ENCODE measurements at regions not wholly inside any gene's neighbourhood (a gene's known extent, or its start where the extent isn't known, plus 50 kb on each side); places are given as distances from the start of the nearest gene placed in this dataset.

DNA sequence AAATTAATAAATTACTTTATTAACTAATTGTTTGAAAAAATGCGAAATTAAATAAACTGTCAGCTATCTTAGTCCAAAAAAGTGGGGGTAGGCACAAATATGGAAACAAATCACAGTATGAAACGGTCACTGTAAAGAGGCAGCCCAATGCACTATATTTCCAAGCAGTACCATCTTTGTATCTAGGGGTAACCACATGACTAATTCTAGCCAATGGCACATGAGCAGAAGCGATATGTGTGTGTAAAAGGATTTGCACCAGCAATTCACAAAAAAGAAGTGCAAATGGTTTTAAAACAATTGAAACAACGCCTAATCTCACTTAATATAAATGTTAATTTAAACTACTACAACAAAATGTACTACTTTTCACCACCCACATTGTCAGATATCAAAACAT, 129.5 kb upstream of the PRNP start:
- DNase-seq, result no peak

DNA sequence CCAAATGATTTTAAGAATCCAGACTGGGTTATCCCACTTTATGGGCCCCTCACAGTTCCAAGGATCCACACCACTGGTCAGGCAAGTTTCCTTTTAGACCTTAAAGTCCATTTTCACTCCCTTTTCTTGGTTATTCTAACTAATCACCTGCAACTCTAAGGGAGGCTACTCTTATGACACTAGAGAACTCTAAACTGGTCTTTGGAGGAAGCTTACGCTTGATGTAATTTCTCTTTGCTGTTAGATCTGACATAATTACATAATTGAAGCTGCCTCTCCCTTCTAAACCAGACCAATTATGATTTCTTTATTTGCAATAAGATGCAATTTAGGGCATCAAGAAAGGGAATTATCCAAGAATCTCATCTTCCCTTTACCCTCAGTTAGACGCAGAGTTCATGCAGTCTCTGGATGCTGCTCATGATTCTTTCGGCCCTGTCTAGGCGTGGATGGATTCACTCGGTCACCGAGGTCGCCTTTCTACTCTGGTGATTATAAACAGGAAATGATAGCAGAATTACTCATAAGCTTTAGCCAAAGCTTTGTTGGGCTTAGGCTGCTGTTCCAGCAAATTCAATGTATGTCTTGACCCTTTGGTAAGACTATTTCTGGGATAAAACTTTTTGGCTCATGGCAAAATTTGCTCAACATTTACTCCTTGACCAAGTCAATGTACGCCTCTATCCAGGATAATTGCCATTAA, 130.9 kb upstream of the PRNP start:
- DNase-seq, result no peak

- no peak for DNase-seq
Observed at GRCh38 chr20:4554346-4554745, 131.9 kb upstream of the PRNP start.

GRCh38 chr20:4552075-4552640, 134.1 kb upstream of the PRNP start:
- no peak for DNase-seq

- no peak for DNase-seq
Observed at GRCh38 chr20:4550740-4551139, 135.5 kb upstream of the PRNP start.

DNA sequence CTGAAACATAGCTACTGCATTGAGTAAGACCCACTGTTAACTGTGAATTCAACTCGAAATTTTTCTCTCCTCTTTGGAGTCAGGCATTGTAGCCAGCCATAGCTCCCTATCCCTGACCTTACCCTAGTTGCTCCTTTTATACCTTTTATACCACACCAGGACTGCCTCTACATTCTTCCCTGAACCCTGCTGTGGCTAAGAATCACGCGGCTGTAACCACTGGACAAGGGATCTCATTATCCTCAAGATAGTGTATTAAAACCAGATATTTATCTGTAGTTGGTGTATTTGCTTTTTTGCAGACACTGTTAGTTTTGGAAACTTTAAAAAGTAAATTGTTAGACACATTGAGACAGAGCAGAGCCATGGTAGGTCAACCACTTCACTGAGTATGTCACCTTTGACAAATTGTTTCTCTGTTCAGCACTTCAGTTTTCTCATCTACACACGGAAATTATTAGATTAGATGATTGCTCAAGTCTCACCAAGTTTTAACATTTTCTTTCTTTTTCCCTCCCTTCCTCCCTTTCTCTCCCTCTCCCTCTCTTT, 136.5 kb upstream of the PRNP start:
- no peak for DNase-seq

GRCh38 chr20:4548552-4548951, 137.7 kb upstream of the PRNP start:
- no peak for DNase-seq

DNA sequence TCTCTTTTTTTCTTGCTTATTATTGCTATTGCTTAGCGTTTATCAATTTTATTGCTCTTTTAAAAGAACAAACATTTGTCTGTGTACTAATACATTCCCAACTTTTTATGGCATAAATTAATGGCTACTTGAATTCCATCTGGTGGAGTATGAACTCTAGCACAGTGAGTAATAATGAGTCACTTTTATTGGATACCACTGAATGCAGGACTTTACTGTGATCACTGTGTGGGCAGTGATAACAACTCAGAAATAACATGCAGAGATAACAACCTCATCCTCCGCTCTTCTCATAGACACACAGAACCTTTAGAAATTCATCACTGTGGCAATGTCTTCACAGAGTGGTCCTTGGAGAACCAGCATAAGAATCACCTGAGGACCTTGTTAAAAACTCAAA, 139.5 kb upstream of the PRNP start:
- DNase-seq, result no peak

DNA sequence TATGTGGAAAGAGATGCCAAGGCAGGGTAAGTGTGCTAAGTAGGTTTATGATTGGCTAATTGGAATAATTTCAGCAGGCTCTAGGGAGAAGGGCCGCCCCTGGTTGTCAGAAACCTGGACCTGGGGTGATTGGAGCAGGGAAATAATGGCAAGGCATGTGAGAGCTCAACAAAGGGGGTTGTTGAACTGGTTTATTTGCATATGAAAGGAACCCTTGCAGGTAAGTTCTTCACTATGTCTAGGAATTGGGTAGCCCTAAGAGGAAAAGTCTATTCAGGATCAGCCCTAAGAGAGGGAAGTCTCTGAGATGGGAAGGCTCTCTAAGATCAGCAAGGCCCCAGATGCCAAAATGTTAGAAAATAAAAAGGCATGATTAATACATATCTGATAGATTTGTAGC, 139.9 kb upstream of the PRNP start:
- no peak for DNase-seq

- no peak for DNase-seq
Observed at GRCh38 chr20:4545526-4545925, 140.7 kb upstream of the PRNP start.

GRCh38 chr20:4544765-4545164, 141.5 kb upstream of the PRNP start:
- DNase-seq, result no peak

- no peak for DNase-seq
Observed at GRCh38 chr20:4542270-4542669, 144.0 kb upstream of the PRNP start.

GRCh38 chr20:4534315-4534714, 151.9 kb upstream of the PRNP start:
- no peak for DNase-seq

DNA sequence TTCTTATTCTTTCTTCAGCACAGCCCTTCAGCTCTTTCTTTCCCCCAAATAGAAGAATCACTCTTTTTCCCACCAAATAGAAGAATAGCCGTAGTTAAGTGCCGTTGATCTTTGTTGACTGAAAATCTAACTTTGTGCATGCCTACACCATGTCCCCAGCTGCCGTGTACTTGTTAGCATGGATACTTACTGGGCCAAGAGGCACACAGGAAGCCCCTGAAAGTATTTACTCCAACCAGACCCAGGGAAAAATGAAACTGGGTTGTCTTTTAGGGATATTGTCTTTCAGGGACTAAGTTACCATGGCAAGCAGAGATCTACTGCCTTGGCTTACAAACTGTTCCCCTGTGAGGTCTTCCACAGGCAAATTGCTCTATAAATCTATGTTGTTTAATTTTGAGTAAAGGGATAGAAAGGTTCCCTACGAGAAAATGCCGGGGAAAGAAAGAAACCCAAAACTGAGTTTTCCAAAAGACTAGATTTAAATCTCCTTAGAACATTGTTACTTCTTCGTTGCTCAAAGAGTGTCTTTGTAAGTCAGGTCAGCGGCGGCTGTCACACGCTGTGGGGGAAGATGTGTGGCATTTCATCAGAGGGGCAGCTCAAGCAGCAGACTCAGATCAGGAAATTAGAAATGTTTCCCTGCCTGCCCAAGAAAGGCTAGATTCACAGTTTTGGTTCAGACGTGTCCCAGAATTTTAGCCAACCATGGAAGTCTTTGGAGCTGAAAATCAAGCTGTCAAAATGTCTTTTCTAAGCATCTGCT, 152.7 kb upstream of the PRNP start:
- DNase-seq, result no peak

- no peak for DNase-seq
Observed at GRCh38 chr20:4532772-4533171, 153.5 kb upstream of the PRNP start.

DNA sequence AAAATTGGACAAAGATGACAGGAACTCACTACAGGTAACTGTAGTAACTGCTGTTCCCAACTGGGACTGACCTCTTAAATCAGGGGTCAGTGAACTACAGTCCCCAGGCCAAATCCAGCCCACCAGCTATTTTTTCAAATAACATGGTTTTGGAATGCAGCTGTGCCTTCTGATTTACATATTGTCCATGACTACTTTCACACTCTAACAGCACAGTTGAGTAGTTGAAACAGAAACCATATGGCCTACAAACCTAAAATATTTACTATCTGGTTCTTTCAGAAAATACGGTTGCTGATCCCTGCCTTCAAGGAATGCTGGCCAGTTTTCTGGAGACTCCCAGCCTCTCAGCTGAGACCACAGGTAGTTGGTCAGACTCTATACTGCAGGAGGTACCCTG, 161.5 kb upstream of the PRNP start:
- DNase-seq, result no peak

DNA sequence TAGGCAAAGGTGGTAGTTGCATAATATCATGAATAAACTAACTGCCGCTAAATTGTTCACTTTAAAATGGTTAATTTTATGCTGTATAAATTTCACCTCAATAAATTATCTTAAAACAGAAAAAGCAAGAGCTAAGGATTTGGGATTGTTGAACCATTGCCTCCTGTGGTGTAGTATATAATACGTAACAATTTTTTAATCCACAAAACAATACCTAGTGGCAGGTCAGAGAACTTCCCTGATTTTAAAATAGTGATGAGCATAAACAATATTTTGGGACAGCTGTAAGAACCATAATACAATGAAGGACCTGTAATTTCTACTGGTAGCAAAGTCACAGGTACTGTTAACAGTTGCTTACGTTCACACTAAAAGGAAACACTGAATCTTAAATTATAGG, 161.9 kb upstream of the PRNP start:
- DNase-seq, result no peak

GRCh38 chr20:4522310-4522709, 163.9 kb upstream of the PRNP start:
- no peak for DNase-seq

DNA sequence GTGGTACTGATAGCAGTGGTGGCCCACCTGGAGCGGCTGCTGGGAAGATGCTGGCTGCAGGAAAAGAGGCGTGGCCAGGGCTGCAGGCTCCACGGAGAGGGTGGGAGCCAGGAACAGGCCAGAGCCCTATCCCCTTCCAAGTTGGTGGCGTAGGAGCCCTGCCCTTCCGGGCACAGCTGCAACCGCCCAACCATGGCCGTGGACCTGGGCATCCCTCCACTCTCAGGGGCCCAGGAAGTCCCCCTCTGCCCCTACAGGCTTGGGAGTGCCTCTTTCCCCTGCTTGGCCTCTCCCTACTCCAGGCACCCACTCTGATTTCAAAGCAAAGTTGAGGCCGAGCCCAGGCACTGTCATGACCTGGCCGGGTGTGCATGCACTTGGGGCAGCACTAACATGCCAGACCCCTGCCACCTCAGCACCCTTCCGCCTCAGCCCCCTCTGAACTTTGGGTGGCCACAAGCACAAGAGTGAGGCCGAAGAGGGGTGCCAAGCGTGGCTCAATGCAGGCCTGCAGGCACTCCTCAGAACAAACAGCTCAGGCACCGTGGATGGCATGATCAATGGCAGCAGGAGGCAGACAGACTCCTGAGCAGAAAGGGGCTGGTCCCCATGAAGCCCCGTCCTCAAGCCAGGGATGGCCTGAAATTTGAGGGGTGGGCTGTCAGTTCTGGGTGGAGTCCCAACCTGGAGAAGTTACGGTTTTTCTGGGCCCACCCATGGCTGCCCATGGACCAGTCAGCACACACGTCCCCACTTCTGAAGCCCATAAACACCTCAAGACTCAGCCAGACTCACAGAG, 164.9 kb upstream of the PRNP start:
- DNase-seq, result no peak

DNA sequence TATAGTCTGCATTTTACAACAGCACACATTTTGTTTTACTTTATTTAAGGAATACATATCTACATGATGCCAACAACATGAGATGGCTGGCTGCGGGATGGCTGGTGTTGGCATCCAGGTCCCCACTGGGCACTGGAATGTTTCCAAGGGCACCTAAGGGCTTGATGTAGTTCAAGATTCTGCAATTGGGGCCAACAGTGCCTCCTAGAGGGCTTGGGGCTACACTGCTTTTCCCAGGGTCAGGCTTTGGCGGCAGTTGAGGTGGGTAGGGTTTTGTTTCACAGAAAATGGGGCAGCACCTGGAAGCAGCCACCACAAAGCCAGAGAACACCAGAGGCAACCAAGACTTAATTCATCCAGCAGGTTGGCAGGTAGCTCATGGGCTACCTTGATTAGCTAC, 166.7 kb upstream of the PRNP start:
- peak in 2 of 3 experiments; percentile 13 to 46 for DNase-seq

DNA sequence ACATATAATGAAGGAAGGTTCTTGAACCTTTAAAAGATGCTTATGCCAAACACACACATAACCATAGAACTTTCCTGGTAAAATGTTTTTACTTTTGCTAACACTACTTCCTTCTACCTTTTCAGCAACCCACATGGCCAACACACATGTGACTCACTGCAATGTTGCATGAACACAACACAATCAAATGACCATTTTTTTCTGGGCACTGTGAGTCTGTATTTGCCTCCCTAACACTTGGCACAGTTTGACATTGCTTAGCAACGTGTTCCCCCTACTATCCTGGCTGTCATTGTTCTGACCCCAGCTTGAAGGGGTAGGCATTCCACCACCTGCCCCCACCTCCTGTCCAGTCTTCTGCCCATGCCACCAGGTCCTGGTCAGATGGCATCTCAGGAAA, 169.4 kb upstream of the PRNP start:
- DNase-seq, result no peak

DNA sequence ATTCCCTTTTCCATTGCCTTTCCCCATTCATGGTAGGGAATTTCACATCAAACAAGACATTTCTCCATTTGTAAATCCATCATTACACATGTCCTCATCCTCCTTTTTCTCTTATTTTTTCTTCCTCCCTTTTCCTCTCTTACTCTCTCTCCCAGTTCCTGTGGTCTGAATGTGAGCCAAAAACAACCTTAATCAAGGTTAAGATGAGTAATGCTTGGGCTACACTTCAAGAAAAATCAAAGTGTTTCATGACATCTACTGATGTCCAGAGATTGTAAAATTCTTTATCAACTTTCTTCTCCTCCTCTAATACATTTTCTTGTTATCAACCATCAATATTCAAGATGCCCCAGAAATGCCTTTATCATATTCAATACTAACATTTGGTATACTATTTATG, 172.5 kb upstream of the PRNP start:
- no peak for DNase-seq

- DNase-seq, result no peak
Observed at GRCh38 chr20:4512891-4513550, 173.2 kb upstream of the PRNP start.
